H54 (cell line): ENCODE measurements at regions not wholly inside any gene's neighbourhood (a gene's known extent, or its start where the extent isn't known, plus 50 kb on each side); places are given as distances from the start of the nearest gene placed in this dataset.

Experiments used
- DNase-seq: peaks from one replicate; pipeline ENCODE4 v3.0.0; 2011; ENCODE audit warnings: low spot score, mixed read lengths; ENCODE audit not compliant: insufficient read length
- FAIRE-seq: peaks from 3 replicates; lab custom pipeline; 2011; peaks lifted over from hg19 to GRCh38; lab: Jason Lieb, UNC
- POLR2A ChIP-seq: IDR thresholded peaks from 2 replicates; pipeline ENCODE4 v1.6.1; 2011; ENCODE audit warnings: low read depth, mild to moderate bottlenecking, low read length

DNA sequence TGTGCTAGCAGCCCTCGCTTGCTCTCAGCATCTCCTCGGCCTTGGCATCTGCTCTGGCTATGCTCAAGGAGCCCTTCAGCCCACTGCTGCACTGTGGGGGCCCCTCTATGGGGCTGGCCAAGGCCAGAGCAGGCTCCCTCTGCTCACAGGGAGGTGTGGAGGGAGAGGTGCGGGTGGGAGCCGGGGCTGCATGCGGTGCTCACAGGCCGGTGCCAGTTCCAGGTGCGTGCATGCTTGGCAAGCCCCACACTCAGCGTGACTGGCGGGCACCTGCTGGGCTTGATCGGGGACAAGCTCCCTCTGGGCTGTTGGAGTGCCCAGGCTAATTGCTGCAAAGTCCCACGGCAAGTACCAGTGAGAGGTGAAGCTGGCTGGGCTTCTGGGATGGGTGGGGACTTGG, 170.5 kb downstream of the TRIM36 start:
- FAIRE-seq (no peak), DNase-seq (no peak)
- TF ChIP-seq POLR2A: no peak

DNA sequence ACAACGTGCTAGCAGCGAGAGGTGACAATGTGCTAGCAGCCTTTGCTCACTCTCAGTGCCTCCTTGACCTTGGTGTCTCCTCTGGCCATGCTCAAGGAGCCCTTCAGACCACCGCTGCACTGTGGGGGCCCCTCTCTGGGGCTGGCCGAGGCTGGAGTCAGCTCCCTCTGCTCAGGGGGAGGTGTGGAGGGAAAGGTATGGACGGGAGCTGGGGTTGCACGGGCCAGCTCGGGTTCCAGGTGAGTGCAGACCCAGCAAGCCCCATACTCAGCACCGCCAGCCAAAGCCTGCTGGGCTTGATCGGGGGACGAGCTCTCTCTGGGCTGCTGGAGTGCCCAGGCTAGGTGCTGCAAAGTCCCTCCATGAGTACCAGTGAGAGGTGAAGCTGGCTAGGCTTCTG, 180.2 kb downstream of the TRIM36 start:
- DNase-seq: no peak
- no peak for TF ChIP-seq POLR2A
- FAIRE-seq: no peak

DNA sequence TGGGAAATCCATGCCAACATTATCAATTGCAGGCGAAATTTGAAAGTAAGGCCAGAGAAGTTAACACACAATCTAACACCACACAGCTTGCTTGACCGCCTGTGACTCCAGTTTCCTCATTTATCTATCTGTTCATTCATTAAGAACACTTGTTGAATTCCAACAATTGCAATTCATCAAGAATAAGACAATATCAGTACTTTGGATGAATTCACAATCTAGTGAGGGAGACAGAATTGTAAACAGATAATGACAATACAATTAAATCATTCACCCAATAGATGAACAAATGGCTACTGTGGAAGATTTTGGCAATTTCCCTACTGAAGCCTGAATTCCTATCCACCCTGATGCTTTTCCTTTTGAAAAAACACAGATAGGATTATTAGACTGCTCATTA, 181.6 kb downstream of the TRIM36 start:
- no peak for DNase-seq
- TF ChIP-seq POLR2A: no peak
- no peak for FAIRE-seq

DNA sequence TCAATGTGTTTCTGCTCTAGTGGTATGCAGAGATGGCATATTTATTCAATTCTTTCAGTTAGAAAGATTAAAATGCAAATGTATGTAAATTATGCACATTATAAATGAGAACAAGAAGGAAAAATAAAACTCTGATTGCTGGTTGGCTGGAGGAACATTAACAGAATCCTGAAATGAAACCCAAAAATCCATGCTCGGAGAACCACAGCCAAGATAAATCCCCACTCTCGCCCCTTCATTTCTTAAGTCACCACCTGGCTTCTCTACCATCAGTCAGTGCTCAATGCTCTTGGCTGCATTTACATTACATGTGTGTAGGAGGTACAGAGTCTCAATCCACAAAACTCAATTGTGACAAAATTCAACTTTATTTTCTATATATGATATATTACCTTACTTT, 184.9 kb downstream of the TRIM36 start:
- TF ChIP-seq POLR2A: no peak
- FAIRE-seq: no peak
- DNase-seq: no peak

DNA sequence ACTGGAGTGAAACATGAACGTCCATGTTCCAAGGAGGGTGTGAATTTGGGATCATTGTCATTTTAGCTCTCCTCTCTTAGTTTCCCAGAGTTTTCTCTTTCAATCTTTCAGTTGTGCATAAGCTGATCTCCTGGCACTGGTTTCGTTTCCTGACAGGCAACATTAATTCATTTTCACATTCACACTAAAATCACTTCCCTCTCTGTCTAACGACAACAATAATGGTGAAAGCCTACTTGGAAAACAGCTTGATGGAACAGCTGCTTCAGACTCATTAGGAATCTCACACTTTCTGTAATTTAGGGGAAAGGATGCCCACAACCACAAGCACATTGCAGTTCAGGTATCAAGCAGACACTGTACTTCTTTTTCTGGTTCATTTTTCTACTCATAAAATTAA, 188.6 kb downstream of the TRIM36 start:
- no peak for FAIRE-seq

DNA sequence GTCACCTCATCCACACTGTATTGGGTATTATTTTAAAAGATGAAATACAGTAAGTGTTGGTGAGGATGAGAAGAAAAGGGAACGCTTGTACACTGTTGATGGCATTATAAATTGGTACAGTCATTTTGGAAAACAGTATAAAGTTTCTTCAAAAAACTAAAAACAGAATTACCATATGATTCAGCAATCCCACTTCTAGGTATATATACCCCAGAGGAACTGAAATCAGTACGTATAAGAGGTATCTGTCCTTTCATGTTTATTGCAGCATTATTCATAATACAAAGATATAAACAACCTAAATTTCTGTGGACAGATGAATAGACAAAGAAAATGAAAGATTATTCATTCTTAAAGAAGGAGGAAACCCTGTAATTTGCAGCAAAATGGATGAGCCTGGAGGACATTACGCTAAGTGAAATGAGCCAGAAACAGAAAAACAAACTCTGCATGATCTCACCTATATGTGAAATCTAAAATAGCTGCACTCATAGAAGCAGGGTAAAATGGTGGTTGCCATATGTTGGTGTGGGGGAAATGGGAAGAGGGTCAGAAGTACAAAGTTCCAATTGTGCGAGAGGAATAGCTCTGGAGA, 191.6 kb downstream of the TRIM36 start:
- FAIRE-seq (no peak), DNase-seq (no peak)
- no peak for TF ChIP-seq POLR2A

More for the DNA sequence above, 188.6 kb downstream of the TRIM36 start:
- DNase-seq: no peak
- TF ChIP-seq POLR2A: no peak

DNA sequence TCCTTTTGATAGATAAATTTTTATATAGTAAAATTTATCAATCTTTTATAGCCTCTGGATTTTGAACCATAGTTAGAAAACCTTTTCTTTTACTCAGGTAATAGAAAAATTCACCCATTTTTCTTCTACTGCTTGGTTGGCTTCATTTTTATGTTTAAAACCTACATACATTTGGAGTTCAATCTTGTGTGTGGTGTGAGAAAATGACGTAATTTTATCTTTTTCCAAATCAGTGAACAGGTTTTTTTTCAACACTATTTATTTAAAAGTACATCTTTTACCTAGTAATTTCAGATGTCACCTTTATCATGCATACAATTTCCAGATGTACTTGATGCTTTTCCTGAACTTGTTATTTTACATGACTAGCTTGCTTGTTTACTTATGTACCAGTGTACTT, 200.2 kb downstream of the TRIM36 start:
- no peak for DNase-seq
- no peak for TF ChIP-seq POLR2A
- FAIRE-seq: no peak

DNA sequence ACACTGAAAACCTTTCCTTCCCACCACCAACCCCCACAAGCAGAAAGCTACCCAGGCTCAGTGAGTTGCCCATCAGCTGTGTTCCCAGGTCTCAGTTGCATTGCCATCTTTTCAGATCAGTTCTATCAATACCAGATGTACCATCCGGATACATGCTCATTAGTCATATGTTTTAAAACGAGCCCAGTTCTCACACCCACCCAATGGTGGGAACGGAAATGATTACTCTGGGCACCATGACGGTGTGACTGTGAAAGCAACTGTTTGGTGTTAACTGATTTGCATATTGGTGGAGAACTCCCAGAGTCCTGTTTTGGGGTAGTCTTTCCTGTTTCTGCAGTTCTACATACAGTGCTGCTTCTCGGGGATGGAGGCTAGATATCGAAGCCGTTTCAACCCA, 212.3 kb downstream of the TRIM36 start:
- TF ChIP-seq POLR2A: no peak
- no peak for FAIRE-seq

DNA sequence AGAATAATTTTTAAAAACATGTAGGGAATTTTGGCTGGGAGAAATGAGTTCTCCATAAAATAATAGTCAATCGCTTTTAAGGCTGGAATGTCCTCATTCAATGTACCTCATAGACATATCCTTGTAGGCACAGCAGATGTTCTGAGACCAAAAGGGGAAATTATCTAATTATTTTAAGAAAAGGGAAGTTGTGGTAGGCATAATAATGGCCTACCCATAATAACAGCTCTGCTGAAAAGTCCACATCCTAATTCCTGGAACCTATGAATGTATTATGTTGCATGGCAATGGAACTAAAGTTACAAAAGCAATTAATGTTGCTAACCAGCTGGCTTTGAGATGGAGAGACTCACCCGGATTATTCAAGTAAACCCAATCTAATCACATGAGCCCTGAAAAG, 216.1 kb downstream of the TRIM36 start:
- FAIRE-seq: no peak
- TF ChIP-seq POLR2A: no peak
- no peak for DNase-seq

More for the DNA sequence above, 212.3 kb downstream of the TRIM36 start:
- DNase-seq: no peak

DNA sequence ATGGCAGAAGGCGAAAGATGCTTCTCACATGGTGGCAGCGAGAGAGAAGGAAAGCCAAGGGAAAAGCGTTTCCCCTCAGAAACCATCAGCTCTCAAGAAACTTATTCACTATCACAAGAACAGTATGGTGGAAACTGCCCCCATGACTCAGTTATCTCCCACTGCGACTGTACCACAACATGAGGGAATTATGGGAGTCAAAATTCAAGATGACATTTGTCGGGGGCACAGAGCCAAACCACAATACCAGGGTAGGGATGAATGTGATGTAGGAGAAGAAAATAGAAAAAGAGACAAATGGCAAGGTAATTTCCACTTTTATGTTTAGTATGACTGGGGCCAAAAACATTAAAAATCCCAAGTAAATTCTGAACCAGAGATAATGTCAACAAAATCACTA, 216.8 kb downstream of the TRIM36 start:
- TF ChIP-seq POLR2A: no peak
- no peak for FAIRE-seq
- DNase-seq: no peak

DNA sequence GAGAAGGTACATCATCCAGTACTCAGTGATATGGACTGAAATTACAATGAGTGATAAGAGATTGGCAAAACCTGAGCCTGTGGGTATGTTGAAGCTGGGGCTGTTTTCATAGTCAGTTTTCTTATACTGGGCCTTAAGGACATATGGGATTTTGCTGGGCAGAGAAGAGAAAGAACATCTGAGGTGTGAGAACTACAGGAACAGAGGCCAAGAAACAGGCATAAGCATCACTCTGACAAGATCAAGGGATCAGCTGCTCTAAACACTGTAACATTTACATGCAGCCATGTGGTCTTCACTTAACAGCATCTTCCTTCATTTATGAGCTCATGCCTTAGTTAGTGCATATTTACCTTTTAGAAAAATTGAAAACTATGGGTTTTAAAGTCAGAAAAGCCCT, 220.0 kb downstream of the TRIM36 start:
- no peak for TF ChIP-seq POLR2A
- no peak for DNase-seq
- FAIRE-seq: no peak

DNA sequence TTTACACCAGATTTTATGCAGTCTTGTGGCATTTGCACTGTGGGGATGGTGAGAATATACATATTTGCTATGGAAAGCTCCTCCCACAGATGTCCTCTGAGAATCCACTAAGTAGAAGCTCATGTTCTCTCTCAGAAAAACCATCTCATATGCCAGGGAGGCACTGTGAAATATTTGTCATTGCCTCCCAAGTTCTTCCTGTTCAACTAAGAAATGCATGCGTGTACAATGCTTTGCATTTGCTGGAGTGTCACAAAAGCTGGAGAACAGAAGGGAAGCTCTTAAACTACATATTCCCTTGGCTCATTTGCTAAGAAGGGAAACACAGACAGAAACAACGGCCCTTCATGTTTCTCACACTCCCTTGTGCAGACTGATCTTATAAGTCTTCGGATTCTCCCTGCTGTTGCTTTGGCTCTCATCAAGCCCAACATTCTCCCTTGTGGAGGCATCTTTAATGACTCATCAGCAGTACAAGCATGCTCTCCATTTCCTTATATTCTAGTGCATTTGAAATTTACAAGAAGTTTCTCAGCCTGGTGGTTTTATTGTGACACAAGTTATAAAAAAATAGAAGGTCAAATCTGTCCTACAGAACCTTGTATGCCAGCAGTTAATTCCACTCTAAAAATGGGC, 220.6 kb downstream of the TRIM36 start:
- DNase-seq: no peak
- TF ChIP-seq POLR2A: no peak
- FAIRE-seq: no peak

DNA sequence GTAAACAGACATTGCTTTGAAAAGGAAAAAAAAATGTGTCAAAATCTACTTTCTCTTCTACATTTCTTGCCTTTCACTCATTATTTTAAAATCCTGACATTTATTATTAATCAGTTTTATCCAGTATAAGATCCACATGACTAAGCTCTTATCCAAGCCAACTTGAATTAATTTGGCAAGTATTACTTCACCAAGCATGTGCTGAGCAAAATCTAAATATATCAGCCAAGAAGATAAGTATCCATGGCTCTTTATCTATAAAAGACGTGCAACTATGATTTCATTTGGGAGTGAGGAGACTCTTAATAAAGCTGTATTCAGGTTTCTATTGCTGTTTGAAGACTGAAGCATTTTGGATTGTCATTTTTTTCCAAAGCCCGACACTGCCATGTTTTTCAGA, 221.3 kb downstream of the TRIM36 start:
- no peak for TF ChIP-seq POLR2A
- FAIRE-seq (no peak), DNase-seq (no peak)

DNA sequence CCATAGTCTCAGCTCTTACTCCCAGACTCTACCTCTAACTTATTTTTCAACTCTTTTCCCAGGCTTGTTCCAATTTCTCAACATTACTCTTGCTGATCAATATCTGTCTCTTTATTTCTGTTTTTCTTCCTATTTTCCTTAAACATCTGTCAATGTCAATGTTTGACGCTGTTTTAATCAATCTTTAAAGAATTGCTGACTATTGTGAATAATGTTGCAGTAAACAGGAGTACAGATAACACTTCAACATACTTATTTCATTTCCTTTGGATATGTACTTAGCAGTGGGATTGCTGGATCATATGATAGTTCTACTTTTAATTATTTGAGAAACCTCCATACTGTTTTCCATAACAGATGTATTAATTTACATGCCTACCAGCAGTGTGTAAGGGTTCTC, 229.0 kb downstream of the TRIM36 start:
- FAIRE-seq: no peak
- TF ChIP-seq POLR2A: no peak

DNA sequence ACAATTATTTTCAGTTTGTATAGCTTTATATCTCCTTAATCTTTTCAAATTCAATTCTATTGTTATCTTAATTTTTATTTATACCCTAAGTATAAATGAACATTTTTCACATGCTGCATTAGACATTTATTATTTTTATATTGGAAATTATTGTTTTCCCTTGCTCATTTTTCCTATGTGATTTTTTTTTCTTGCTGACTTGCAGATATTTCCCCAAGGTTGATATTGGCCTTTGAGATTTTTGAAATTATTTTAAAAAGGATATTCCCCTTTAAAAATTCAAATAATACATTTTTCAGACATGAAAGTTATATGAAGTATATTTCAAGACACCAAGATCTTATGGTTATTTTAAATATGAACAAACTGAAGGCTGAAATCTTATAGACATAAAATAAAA, 234.2 kb downstream of the TRIM36 start:
- no peak for DNase-seq
- no peak for TF ChIP-seq POLR2A
- no peak for FAIRE-seq

More for the DNA sequence above, 229.0 kb downstream of the TRIM36 start:
- DNase-seq: no peak
